Sigmoid colon (tissue), 6 donors: ENCODE measurements at regions not wholly inside any gene's neighbourhood (a gene's known extent, or its start where the extent isn't known, plus 50 kb on each side); places are given as distances from the start of the nearest gene placed in this dataset.

Source experiments
- DNase-seq: peaks from one replicate; pipeline ENCODE4 v3.0.0-alpha.2; 2019
- H3K27ac ChIP-seq, 4 donors: fragments of 200-600 bp; sonication (generic); one replicate each; pipeline ENCODE4 v1.5.1; 2016 to 2019; ENCODE audit warnings: mild to moderate bottlenecking in 1 of 4
- H3K27me3 ChIP-seq, 3 donors: fragments of 200-600 bp; sonication (generic); one replicate each; pipeline ENCODE4 v1.5.1; 2019; ENCODE audit warnings: mild to moderate bottlenecking in 1 of 3
- H3K36me3 ChIP-seq, 4 donors: fragments of 200-600 bp; sonication (generic); one replicate each; pipeline ENCODE4 v1.5.1; 2016 to 2019
- H3K4me1 ChIP-seq, 4 donors: fragments of 200-600 bp; sonication (generic); one replicate each; pipeline ENCODE4 v1.5.1; 2017 to 2019
- H3K4me3 ChIP-seq, 4 donors: fragments of 200-600 bp; sonication (generic); one replicate each; pipeline ENCODE4 v1.5.1; 2017 to 2019; ENCODE audit warnings: mild to moderate bottlenecking in 2 of 4, moderate library complexity in 1 of 4
- H3K9me3 ChIP-seq, 4 donors: fragments of 200-600 bp in 3 of 4; sonication (generic) in 3 of 4; one replicate each; pipeline versions ENCODE4 v1.5.1 to v1.6.1; 2013 to 2019
- CTCF ChIP-seq, 4 experiments: fragments of 450-650 bp in 3 of 4; fragments of 200-600 bp in 1 of 4; IDR thresholded peaks; one replicate each; pipeline ENCODE4 v1.5.1; 2016 to 2019; ENCODE audit warnings: antibody characterized with exemption in 4 of 4, mild to moderate bottlenecking in 3 of 4, moderate library complexity in 2 of 4
- EP300 ChIP-seq, 4 donors: sonication (generic); formaldehyde crosslinking; IDR thresholded peaks; one replicate each; pipeline ENCODE4 v1.6.1; 2017; ENCODE audit warnings: antibody characterized with exemption in 4 of 4
- POLR2A ChIP-seq, 2 donors: fragments of 450-650 bp; IDR thresholded peaks; one replicate each; pipeline ENCODE4 v1.6.1; 2016; ENCODE audit warnings: antibody characterized with exemption in 2 of 2, mild to moderate bottlenecking in 2 of 2, moderate library complexity in 2 of 2
- POLR2AphosphoS5 ChIP-seq, 4 donors: sonication (generic); formaldehyde crosslinking; IDR thresholded peaks; one replicate each; pipeline ENCODE4 v1.6.1; 2017; ENCODE audit warnings: antibody characterized with exemption in 4 of 4
- WGBS, 2 donors: extraction: QIAGEN DNeasy Blood & Tissue Kit; methylation state at CpG; one replicate each; pipeline ENCODE4 v1.1.7; 2013; 5-methylcytosine and 5-hydroxymethylcytosine counted together
- intact Hi-C: fragments of 100-400 bp; cut with DNase I; formaldehyde crosslinking; loops from one replicate; pipeline ENCODE4 v1.15.1; 2023
- donor health status: healthy with polysubstance abuse.
- donor health status: healthy.

DNA sequence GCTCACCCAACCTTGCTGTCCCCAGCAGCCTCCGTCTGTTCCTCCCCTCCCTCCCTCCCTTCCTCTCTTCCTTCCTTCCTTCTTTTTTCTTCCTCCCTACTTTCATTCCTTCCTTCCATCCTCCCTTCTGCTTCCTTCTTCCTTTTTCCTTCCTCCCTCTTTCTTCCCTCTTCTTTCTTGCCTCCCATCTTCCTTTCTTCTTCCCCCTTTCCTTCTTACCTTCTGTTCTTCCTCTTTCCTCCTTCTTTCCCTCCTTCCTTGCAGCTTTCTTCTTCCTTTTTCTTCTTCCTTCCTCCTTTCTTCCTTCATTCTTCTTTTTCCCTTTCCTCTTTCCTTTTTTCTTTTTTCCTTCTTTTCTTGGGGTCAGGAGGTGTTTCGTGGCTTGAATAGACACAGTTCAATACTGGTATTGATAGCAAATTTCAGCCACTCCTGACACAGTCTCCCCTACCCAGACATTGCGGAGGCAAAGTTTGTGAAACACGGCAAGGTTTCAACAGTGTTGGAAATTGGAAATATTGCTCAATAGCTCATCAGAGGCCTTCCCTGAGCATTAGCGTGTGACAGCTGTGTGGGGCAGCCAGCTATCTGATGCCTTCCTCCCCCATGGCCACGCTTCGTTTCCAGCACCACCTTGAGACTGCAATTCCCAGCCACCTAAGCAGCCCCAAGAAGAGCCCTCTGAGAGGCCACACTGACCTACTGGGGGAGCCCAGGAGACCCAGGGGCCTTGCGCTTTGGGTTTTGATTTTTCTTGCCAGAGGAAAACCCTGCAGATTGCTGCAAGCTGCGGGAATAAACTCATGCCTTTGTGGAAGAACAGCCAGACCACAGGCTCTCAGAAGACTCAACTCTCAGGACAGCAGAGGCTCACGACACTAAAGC, 82.2 kb downstream of the KLF15 start:
- Histone ChIP-seq H3K4me3 (no peak overlapping the region), H3K4me1 (peaks cover 0 to 15% (median 13%) of the 10 kb centered on the region in 4 donors), H3K27ac (no peak overlapping the region), H3K27me3 (no peaks in the 10 kb centered on the region), H3K9me3 (no peaks in the 10 kb centered on the region), H3K36me3 (no peaks in the 10 kb centered on the region)
- no peak for TF ChIP-seq POLR2A (IDR thresholded peaks at IDR 0.05)
- TF ChIP-seq CTCF (IDR thresholded peaks at IDR 0.05), result no peak
- no peak for TF ChIP-seq POLR2AphosphoS5 (IDR thresholded peaks at IDR 0.05)
- TF ChIP-seq EP300 (IDR thresholded peaks at IDR 0.05), result no peak
- no peak for DNase-seq
- 82% methylated on average over 10 of the region's 10 CpGs for WGBS, 2 donors
- intact Hi-C loops, result no loop called here

DNA sequence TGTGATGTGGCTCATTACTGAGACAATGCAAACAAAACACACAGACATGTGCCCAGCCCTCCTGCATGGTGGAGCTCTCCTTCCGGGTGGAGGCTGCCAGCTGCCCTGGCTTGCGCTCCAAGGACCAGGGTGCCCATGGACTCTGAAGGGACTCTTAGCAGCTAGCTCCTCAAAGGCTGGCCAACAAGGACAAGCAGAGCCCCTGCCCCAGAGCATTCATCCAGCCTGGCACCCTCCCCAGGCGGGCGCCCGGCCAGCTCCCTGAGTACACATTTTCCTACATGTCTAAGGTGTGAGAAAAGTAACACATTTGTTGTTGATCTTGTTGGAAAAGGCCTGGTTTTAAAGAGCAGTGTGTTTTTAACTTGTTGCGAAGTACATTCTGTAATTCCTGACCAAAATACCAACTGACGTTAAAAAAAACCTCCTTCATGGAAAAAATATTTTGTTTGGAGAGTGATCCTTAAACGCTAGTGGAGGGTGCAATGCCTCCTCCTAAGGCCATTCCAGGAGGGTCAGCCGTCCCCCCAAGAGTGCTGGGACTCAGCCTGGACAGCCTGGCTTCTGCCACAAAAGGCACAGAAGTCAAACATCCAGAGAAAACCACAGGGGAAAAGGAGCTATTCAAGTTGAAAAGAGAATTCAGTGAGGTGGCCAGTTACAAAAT, 86.9 kb downstream of the KLF15 start:
- H3K4me1 ChIP-seq, result peaks cover 0 to 52% (median 43%) of the 10 kb centered on the region in 4 donors
- H3K9me3 ChIP-seq, result no peaks in the 10 kb centered on the region
- peak overlapping the region; percentile 70 to 92 (median 88) for H3K27ac ChIP-seq
- no peaks in the 10 kb centered on the region for H3K27me3 ChIP-seq
- 43 to 72% methylated on average over 9 of the region's 9 CpGs for WGBS, 2 donors
- intact Hi-C loops, result loop anchor here (2.0 kb wide), 1 partner anchor 17 kb away; no protein-coding TSS in a partner anchor
- peak; percentile 91 for DNase-seq
- no peak overlapping the region for H3K4me3 ChIP-seq
- H3K36me3 ChIP-seq, result no peaks in the 10 kb centered on the region
- peak in 3 of 4 donors; percentile 32 to 47 (median 41) for TF ChIP-seq EP300 (IDR thresholded peaks at IDR 0.05)
- no peak for TF ChIP-seq POLR2A (IDR thresholded peaks at IDR 0.05)
- TF ChIP-seq CTCF (IDR thresholded peaks at IDR 0.05), result no peak
- peak; percentile 41 to 67 (median 47) for TF ChIP-seq POLR2AphosphoS5 (IDR thresholded peaks at IDR 0.05)

DNA sequence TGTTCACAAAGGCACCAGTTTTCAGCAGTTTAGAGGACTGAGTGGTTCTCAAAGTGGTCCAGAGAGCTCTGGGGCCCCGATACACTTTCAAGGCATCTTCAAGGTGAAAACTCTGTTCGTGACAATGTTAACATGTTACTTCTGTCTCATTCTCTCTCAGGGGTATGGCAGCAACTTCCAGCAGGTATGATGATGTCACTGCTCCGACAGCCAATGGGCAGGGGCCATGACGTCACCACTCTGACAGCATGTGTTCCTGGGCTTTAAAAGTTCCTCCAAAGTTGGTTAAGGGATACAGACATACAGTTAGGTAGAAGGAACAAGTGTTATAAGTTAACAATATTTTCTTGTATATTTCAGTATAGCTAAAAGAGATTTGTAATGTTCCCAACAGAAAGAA, 87.9 kb downstream of the KLF15 start:
- peaks cover 0 to 52% (median 43%) of the 10 kb centered on the region in 4 donors for H3K4me1 ChIP-seq
- H3K4me3 ChIP-seq, result no peak overlapping the region
- no peak for TF ChIP-seq POLR2AphosphoS5 (IDR thresholded peaks at IDR 0.05)
- no peak for TF ChIP-seq CTCF (IDR thresholded peaks at IDR 0.05)
- TF ChIP-seq EP300 (IDR thresholded peaks at IDR 0.05), result no peak
- no peak for TF ChIP-seq POLR2A (IDR thresholded peaks at IDR 0.05)
- H3K27ac ChIP-seq, result peak overlapping the region; percentile 70 to 92 (median 88)
- H3K36me3 ChIP-seq, result no peaks in the 10 kb centered on the region
- H3K9me3 ChIP-seq, result no peaks in the 10 kb centered on the region
- peak; percentile 47 for DNase-seq
- intact Hi-C loops, result no loop called here
- H3K27me3 ChIP-seq, result no peaks in the 10 kb centered on the region
- 70 to 83% methylated on average over 4 of the region's 4 CpGs for WGBS, 2 donors

GRCh38 chr3:126268866-126269265, 88.3 kb downstream of the KLF15 start:
- intact Hi-C loops, result no loop called here
- H3K36me3 ChIP-seq, result no peaks in the 10 kb centered on the region
- 74 to 94% methylated on average over 3 of the region's 3 CpGs for WGBS, 2 donors
- no peaks in the 10 kb centered on the region for H3K9me3 ChIP-seq
- peak overlapping the region; percentile 70 to 92 (median 88) for H3K27ac ChIP-seq
- no peak for TF ChIP-seq CTCF (IDR thresholded peaks at IDR 0.05)
- no peak for TF ChIP-seq EP300 (IDR thresholded peaks at IDR 0.05)
- no peak for TF ChIP-seq POLR2AphosphoS5 (IDR thresholded peaks at IDR 0.05)
- no peak for TF ChIP-seq POLR2A (IDR thresholded peaks at IDR 0.05)
- peaks cover 0 to 52% (median 43%) of the 10 kb centered on the region in 4 donors for H3K4me1 ChIP-seq
- peak; percentile 50 for DNase-seq
- H3K4me3 ChIP-seq, result no peak overlapping the region
- H3K27me3 ChIP-seq, result no peaks in the 10 kb centered on the region
